ENCODE measurements at regions not wholly inside any gene's neighbourhood (a gene's known extent, or its start where the extent isn't known, plus 50 kb on each side); places are given as distances from the start of the nearest gene placed in this dataset.
A peak's percentile ranks its signal among the peaks of the same experiment; 100 is the strongest.

DNA sequence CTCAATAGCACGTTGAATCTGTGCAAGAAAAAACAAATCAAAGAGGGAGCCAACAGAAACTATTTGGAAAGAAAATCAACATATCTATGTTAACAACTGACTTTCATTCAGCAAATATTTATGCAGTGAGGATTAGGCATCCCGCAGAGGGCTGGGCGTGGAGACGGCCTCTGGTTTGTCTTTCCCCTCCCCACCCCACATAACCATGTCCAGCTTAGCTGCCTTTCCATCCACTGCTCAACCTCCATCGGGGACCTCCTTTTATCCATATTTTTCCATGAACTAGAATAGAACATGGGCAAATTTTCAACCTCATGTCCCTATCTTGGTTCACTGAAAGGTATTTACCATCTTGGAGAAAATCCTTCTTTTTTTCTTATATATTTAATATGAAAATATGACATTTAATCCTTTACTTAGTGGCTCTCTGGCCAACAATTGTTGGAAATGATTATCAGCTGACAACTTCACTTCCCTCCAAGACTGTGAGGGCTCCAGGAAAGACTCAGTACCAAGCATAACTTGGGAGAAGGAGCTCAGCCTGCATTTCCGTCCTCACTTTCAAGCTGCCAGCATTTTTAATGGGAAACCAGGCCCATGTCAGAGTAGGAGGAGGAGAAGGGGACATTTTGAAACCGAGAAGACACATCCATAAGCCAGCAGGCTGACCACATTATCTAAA lies 462.6 kb upstream of the MAF start:
- peak; percentile 69 for DNase-seq (ENCODE audit: low read depth)
- TF ChIP-seq CTCF (conservative IDR thresholded peaks at IDR 0.05; ENCODE audit: low read depth, low read length): no peak
- no peak overlapping the region for H3K4me3 ChIP-seq (ENCODE audit: low read depth, low read length)

DNA sequence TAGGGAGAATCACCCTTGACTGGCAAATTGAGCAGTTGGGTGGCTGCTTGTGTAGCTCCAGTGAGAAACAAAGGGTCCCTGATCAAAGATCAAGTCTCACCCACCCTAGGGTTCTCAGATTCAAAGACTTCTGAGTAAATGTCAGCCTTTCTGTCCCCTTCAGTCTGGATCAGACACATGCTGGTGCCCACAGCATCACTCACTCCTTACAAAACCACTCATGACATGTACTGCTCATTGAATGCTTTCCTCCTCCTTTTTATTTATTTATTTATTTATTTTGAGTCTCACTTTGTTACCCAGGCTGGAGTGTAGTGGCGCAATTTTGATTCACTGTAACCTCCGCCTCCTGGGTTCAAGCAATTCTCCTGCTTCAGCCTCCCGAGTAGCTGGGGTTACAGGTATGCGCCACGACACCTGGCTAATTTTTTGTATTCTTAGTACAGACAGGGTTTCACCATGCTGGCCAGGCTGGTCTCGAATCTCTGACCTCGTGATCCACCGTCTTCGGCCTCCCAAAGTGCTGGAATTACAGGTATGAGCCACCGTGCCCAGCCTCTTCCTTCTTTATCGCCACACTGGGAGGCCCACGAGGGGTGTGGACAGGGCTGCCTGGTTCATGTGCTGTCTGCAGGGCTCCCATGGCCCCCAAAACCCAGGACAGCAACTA lies 462.0 kb upstream of the MAF start:
- TF ChIP-seq CTCF (conservative IDR thresholded peaks at IDR 0.05; ENCODE audit: low read depth, low read length): no peak
- DNase-seq (ENCODE audit: low read depth): no peak
- no peak overlapping the region for H3K4me3 ChIP-seq (ENCODE audit: low read depth, low read length)

- no peak for DNase-seq (ENCODE audit: low read depth)
Observed at GRCh38 chr16:80060470-80060869, 459.9 kb upstream of the MAF start.

DNA sequence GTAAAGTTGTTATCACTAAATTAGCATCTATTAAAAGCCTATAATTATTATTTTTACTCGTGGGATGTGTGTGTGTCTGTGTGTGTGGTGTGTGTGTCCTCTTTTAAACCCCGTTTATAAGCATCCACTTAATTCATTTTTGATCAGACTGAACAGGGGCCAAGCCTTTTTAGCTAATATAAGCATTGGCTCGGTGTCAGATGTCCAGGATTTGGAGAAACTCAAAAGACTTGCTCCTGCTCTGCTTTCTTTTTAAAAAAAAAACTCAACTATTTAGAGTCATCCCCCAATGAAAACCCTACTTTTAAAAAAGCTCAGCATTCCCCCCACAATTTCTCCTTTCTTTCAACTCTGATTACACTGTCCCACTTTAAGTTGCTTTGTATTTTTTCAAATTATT lies 459.3 kb upstream of the MAF start:
- H3K4me3 ChIP-seq (ENCODE audit: low read depth, low read length): no peak overlapping the region
- DNase-seq (ENCODE audit: low read depth): no peak
- no peak for TF ChIP-seq CTCF (conservative IDR thresholded peaks at IDR 0.05; ENCODE audit: low read depth, low read length)

More at GRCh38 chr16:80060470-80060869, 459.9 kb upstream of the MAF start:
- no peak overlapping the region for H3K4me3 ChIP-seq (ENCODE audit: low read depth, low read length)
- no peak for TF ChIP-seq CTCF (conservative IDR thresholded peaks at IDR 0.05; ENCODE audit: low read depth, low read length)

- DNase-seq (ENCODE audit: low read depth): no peak
- no peak for TF ChIP-seq CTCF (conservative IDR thresholded peaks at IDR 0.05; ENCODE audit: low read depth, low read length)
- H3K4me3 ChIP-seq (ENCODE audit: low read depth, low read length): no peak overlapping the region
Observed at GRCh38 chr16:80058214-80058613, 457.7 kb upstream of the MAF start.

GRCh38 chr16:80056324-80056723 lies 455.8 kb upstream of the MAF start:
- TF ChIP-seq CTCF (conservative IDR thresholded peaks at IDR 0.05; ENCODE audit: low read depth, low read length): no peak
- DNase-seq (ENCODE audit: low read depth): peak; percentile 76
- no peak overlapping the region for H3K4me3 ChIP-seq (ENCODE audit: low read depth, low read length)

- no peak for DNase-seq (ENCODE audit: low read depth)
- no peak for TF ChIP-seq CTCF (conservative IDR thresholded peaks at IDR 0.05; ENCODE audit: low read depth, low read length)
- H3K4me3 ChIP-seq (ENCODE audit: low read depth, low read length): no peak overlapping the region
Observed at GRCh38 chr16:80055831-80056230, 455.3 kb upstream of the MAF start.
